ENCODE measurements at regions not wholly inside any gene's neighbourhood (a gene's known extent, or its start where the extent isn't known, plus 50 kb on each side); places are given as distances from the start of the nearest gene placed in this dataset.

GRCh38 chr18:3332376-3332775 lies 70.4 kb downstream of the MYL12B start:
- H3K4me3 ChIP-seq, result no peak overlapping the region
- no peak overlapping the region for H3K27ac ChIP-seq
- intact Hi-C loops (cut with DNase I; ENCODE audit: low total_unique reads), result no loop called here
- no peaks in the 10 kb centered on the region for H3K4me1 ChIP-seq
- no peaks in the 10 kb centered on the region for H3K36me3 ChIP-seq
- 84 to 95% (median 92%) methylated on average over 2 of the region's 2 CpGs for WGBS, 5 donors
- DNase-seq, result no peak
- TF ChIP-seq POLR2A (IDR thresholded peaks at IDR 0.05) (no peak), POLR2AphosphoS5 (IDR thresholded peaks at IDR 0.05) (no peak), CTCF (IDR thresholded peaks at IDR 0.05) (no peak), EP300 (IDR thresholded peaks at IDR 0.05) (no peak)
- H3K9me3 ChIP-seq, result no peaks in the 10 kb centered on the region
- no peaks in the 10 kb centered on the region for H3K27me3 ChIP-seq

GRCh38 chr18:3333056-3333720 lies 71.3 kb downstream of the MYL12B start:
- Histone ChIP-seq H3K27ac (no peak overlapping the region), H3K9me3 (no peaks in the 10 kb centered on the region), H3K27me3 (no peaks in the 10 kb centered on the region), H3K4me3 (no peak overlapping the region), H3K4me1 (no peaks in the 10 kb centered on the region), H3K36me3 (no peaks in the 10 kb centered on the region)
- 82 to 89% (median 84%) methylated on average over 4 of the region's 4 CpGs for WGBS, 5 donors
- TF ChIP-seq POLR2A (IDR thresholded peaks at IDR 0.05) (no peak), POLR2AphosphoS5 (IDR thresholded peaks at IDR 0.05) (no peak), EP300 (IDR thresholded peaks at IDR 0.05) (no peak), CTCF (IDR thresholded peaks at IDR 0.05) (no peak)
- DNase-seq, result no peak
- intact Hi-C loops (cut with DNase I; ENCODE audit: low total_unique reads), result no loop called here

GRCh38 chr18:3333721-3334386 lies 71.9 kb downstream of the MYL12B start:
- H3K27me3 ChIP-seq, result no peaks in the 10 kb centered on the region
- TF ChIP-seq POLR2AphosphoS5 (IDR thresholded peaks at IDR 0.05), result no peak
- no peak for TF ChIP-seq CTCF (IDR thresholded peaks at IDR 0.05)
- TF ChIP-seq EP300 (IDR thresholded peaks at IDR 0.05), result no peak
- TF ChIP-seq POLR2A (IDR thresholded peaks at IDR 0.05), result no peak
- intact Hi-C loops (cut with DNase I; ENCODE audit: low total_unique reads), result no loop called here
- no peak for DNase-seq
- no peaks in the 10 kb centered on the region for H3K9me3 ChIP-seq
- no peak overlapping the region for H3K27ac ChIP-seq
- no peaks in the 10 kb centered on the region for H3K36me3 ChIP-seq
- 75 to 89% (median 81%) methylated on average over 4 of the region's 4 CpGs for whole genome bisulfite sequencing, 5 donors
- no peak overlapping the region for H3K4me3 ChIP-seq
- no peaks in the 10 kb centered on the region for H3K4me1 ChIP-seq

- 82 to 92% (median 89%) methylated on average over 6 of the region's 6 CpGs for WGBS, 5 donors
- Histone ChIP-seq H3K9me3 (peaks cover 0 to 8% (median 3%) of the 10 kb centered on the region in 4 donors), H3K4me1 (no peaks in the 10 kb centered on the region), H3K36me3 (no peaks in the 10 kb centered on the region), H3K4me3 (no peak overlapping the region), H3K27me3 (no peaks in the 10 kb centered on the region), H3K27ac (no peak overlapping the region)
- no peak for DNase-seq
- TF ChIP-seq POLR2AphosphoS5 (IDR thresholded peaks at IDR 0.05) (no peak), CTCF (IDR thresholded peaks at IDR 0.05) (no peak), POLR2A (IDR thresholded peaks at IDR 0.05) (no peak), EP300 (IDR thresholded peaks at IDR 0.05) (no peak)
- intact Hi-C loops (cut with DNase I; ENCODE audit: low total_unique reads), result no loop called here
Observed at GRCh38 chr18:3340015-3340681, 78.2 kb downstream of the MYL12B start.
